HCT116 (cell line): ENCODE measurements at regions not wholly inside any gene's neighbourhood (a gene's known extent, or its start where the extent isn't known, plus 50 kb on each side); places are given as distances from the start of the nearest gene placed in this dataset.

Experiments
- CEBPB ChIP-seq: IDR thresholded peaks from 2 replicates; pipeline ENCODE4 v1.6.1; 2012; ENCODE audit warnings: low read depth
- EZH2 ChIP-seq: fragments of 200-600 bp; sonication (generic); IDR thresholded peaks from 2 replicates; pipeline ENCODE4 v1.6.1; 2017; ENCODE audit warnings: antibody characterized with exemption, mixed run types
- JUND ChIP-seq: IDR thresholded peaks from 2 replicates; pipeline ENCODE4 v1.6.1; 2012
- POLR2A ChIP-seq: IDR thresholded peaks from 2 replicates; pipeline ENCODE4 v1.7.0; 2011; ENCODE audit warnings: borderline replicate concordance; ENCODE audit not compliant: insufficient read depth, insufficient read length; ENCODE audit errors: extremely low read depth
- POLR2AphosphoS5 ChIP-seq: IDR thresholded peaks from 2 replicates; pipeline ENCODE4 v1.6.1; 2011; ENCODE audit warnings: mild to moderate bottlenecking, low read depth, low read length, moderate library complexity
- RAD21 ChIP-seq: IDR thresholded peaks from 2 replicates; pipeline ENCODE4 v1.6.1; 2012; ENCODE audit warnings: low read depth, mild to moderate bottlenecking
- SIN3A ChIP-seq: IDR thresholded peaks from 2 replicates; pipeline ENCODE4 v1.6.1; 2012; ENCODE audit warnings: low read depth
- YY1 ChIP-seq: IDR thresholded peaks from 2 replicates; pipeline ENCODE4 v1.6.1; 2011; ENCODE audit warnings: low read length, low read depth, moderate library complexity, mild to moderate bottlenecking; ENCODE audit not compliant: insufficient replicate concordance; ENCODE audit errors: extremely low read depth
- ZNF274 ChIP-seq: fragments of 200-500 bp; sonication (Bioruptor generic); IDR thresholded peaks from 2 replicates; pipeline ENCODE4 v1.6.1; 2014; ENCODE audit warnings: mild to moderate bottlenecking, low read depth, low read length, inconsistent platforms
- TF ChIP-seq, protein P1 (sequence below), 3 experiments: fragments of 200-600 bp in 1 of 3; sonication (generic) in 1 of 3; IDR thresholded peaks in 2 of 3; conservative IDR thresholded peaks in 1 of 3; 2 replicates each; pipeline ENCODE4 v1.5.1; 2012 to 2017; ENCODE audit warnings: low read depth in 2 of 3, low read length in 2 of 3, antibody characterized with exemption in 1 of 3, borderline replicate concordance in 1 of 3, control low read depth in 1 of 3, mild to moderate bottlenecking in 1 of 3, mixed read lengths in 1 of 3, mixed run types in 1 of 3, moderate library complexity in 1 of 3; ENCODE audit not compliant: insufficient read depth in 1 of 3
- TF ChIP-seq, protein P2 (sequence below): IDR thresholded peaks from 2 replicates; pipeline ENCODE4 v1.6.1; 2011; ENCODE audit warnings: mild to moderate bottlenecking, low read length, moderate library complexity; ENCODE audit not compliant: insufficient replicate concordance; ENCODE audit errors: extremely low read depth

DNA sequence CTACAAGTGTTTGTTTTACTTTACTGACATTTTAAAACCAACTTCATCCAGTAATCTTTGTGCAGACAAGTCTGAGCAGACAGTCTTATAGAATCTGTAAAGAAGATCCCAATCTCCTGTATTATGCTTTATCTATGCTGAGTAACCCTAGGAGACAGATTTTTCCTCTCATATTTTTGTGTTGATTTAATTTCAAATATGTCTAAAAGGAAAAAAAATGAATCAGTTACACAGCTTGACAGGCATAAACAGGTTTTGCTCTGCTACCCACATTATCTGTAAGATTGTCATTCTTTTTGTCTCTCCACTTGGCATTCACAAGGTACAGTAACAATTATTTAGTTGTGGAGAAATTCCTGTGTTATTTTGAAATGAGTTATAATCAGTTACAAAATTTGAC, 415.0 kb downstream of the NYAP2 start:
- no peak for TF ChIP-seq CEBPB
- TF ChIP-seq, protein P1, sequence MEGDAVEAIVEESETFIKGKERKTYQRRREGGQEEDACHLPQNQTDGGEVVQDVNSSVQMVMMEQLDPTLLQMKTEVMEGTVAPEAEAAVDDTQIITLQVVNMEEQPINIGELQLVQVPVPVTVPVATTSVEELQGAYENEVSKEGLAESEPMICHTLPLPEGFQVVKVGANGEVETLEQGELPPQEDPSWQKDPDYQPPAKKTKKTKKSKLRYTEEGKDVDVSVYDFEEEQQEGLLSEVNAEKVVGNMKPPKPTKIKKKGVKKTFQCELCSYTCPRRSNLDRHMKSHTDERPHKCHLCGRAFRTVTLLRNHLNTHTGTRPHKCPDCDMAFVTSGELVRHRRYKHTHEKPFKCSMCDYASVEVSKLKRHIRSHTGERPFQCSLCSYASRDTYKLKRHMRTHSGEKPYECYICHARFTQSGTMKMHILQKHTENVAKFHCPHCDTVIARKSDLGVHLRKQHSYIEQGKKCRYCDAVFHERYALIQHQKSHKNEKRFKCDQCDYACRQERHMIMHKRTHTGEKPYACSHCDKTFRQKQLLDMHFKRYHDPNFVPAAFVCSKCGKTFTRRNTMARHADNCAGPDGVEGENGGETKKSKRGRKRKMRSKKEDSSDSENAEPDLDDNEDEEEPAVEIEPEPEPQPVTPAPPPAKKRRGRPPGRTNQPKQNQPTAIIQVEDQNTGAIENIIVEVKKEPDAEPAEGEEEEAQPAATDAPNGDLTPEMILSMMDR (IDR thresholded peaks at IDR 0.05 in 2 of 3, conservative IDR thresholded peaks at IDR 0.05 in 1 of 3; ENCODE audit: borderline replicate concordance in 1 of 3, insufficient read depth in 1 of 3, low read depth in 2 of 3, low read length in 2 of 3) = no peak
- TF ChIP-seq YY1 = no peak
- no peak for TF ChIP-seq JUND
- TF ChIP-seq SIN3A = no peak
- no peak for TF ChIP-seq POLR2A
- no peak for TF ChIP-seq POLR2AphosphoS5
- TF ChIP-seq EZH2 = no peak
- TF ChIP-seq RAD21 = no peak
- TF ChIP-seq ZNF274 = no peak
- TF ChIP-seq, protein P2, sequence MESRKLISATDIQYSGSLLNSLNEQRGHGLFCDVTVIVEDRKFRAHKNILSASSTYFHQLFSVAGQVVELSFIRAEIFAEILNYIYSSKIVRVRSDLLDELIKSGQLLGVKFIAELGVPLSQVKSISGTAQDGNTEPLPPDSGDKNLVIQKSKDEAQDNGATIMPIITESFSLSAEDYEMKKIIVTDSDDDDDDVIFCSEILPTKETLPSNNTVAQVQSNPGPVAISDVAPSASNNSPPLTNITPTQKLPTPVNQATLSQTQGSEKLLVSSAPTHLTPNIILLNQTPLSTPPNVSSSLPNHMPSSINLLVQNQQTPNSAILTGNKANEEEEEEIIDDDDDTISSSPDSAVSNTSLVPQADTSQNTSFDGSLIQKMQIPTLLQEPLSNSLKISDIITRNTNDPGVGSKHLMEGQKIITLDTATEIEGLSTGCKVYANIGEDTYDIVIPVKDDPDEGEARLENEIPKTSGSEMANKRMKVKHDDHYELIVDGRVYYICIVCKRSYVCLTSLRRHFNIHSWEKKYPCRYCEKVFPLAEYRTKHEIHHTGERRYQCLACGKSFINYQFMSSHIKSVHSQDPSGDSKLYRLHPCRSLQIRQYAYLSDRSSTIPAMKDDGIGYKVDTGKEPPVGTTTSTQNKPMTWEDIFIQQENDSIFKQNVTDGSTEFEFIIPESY = no peak
